GM19238 (cell line): ENCODE measurements at regions not wholly inside any gene's neighbourhood (a gene's known extent, or its start where the extent isn't known, plus 50 kb on each side); places are given as distances from the start of the nearest gene placed in this dataset.

Source experiments
- DNase-seq: peaks from one replicate; pipeline ENCODE4 v3.0.0; 2011; ENCODE audit warnings: low spot score; ENCODE audit not compliant: insufficient read length

- no peak for DNase-seq
Measured at GRCh38 chr18:56086786-56087185, 498.8 kb upstream of the TCF4 start.

- no peak for DNase-seq
Measured at GRCh38 chr18:56086176-56086575, 498.2 kb upstream of the TCF4 start.

- no peak for DNase-seq
Measured at GRCh38 chr18:56085551-56085950, 497.6 kb upstream of the TCF4 start.

GRCh38 chr18:56083523-56084287 lies 495.7 kb upstream of the TCF4 start:
- DNase-seq = no peak

GRCh38 chr18:56083097-56083521 lies 495.1 kb upstream of the TCF4 start:
- no peak for DNase-seq

GRCh38 chr18:56076723-56077122 lies 488.7 kb upstream of the TCF4 start:
- no peak for DNase-seq

GRCh38 chr18:56068701-56069100 lies 480.7 kb upstream of the TCF4 start:
- no peak for DNase-seq

- DNase-seq = no peak
Measured at GRCh38 chr18:56067969-56068671, 480.1 kb upstream of the TCF4 start.

- DNase-seq = no peak
Measured at GRCh38 chr18:56067214-56067894, 479.4 kb upstream of the TCF4 start.

- DNase-seq = no peak
Measured at GRCh38 chr18:56066524-56067213, 478.7 kb upstream of the TCF4 start.

GRCh38 chr18:56065086-56065485 lies 477.1 kb upstream of the TCF4 start:
- DNase-seq = no peak

GRCh38 chr18:56062931-56063330 lies 474.9 kb upstream of the TCF4 start:
- no peak for DNase-seq

- DNase-seq = no peak
Measured at GRCh38 chr18:56060967-56061541, 473.1 kb upstream of the TCF4 start.

- no peak for DNase-seq
Measured at GRCh38 chr18:56052202-56052601, 464.2 kb upstream of the TCF4 start.

- no peak for DNase-seq
Measured at GRCh38 chr18:56044239-56044638, 456.2 kb upstream of the TCF4 start.

GRCh38 chr18:56043641-56044061 lies 455.7 kb upstream of the TCF4 start:
- DNase-seq = no peak

- DNase-seq = no peak
Measured at GRCh38 chr18:56042915-56043536, 455.0 kb upstream of the TCF4 start.

- DNase-seq = no peak
Measured at GRCh38 chr18:56038171-56039030, 450.4 kb upstream of the TCF4 start.

GRCh38 chr18:56036741-56037140 lies 448.7 kb upstream of the TCF4 start:
- no peak for DNase-seq

GRCh38 chr18:56035546-56035945 lies 447.6 kb upstream of the TCF4 start:
- DNase-seq = no peak
